Aorta (tissue), 5 donors: ENCODE measurements at regions not wholly inside any gene's neighbourhood (a gene's known extent, or its start where the extent isn't known, plus 50 kb on each side); places are given as distances from the start of the nearest gene placed in this dataset.

Experiments used
- ATAC-seq: fragments of 200-7000 bp; cut with Tn5 transposase; one replicate; pipeline ENCODE4 v1.9.1; 2022; ENCODE audit warnings: moderate library complexity; ENCODE audit not compliant: low FRiP score
- DNase-seq, 2 donors: peaks; one replicate each; pipeline ENCODE4 v3.0.0-alpha.2; 2020
- H3K27ac ChIP-seq, 2 donors: one replicate each; pipeline ENCODE4 v1.5.1; 2013; ENCODE audit warnings: low read length in 2 of 2, mild to moderate bottlenecking in 2 of 2, moderate library complexity in 2 of 2, control low read depth in 1 of 2, inconsistent platforms in 1 of 2, low read depth in 1 of 2
- H3K27me3 ChIP-seq, 2 donors: one replicate each; pipeline ENCODE4 v1.6.1; 2013; ENCODE audit warnings: control low read depth in 1 of 2, low read length in 1 of 2, mild to moderate bottlenecking in 1 of 2, moderate library complexity in 1 of 2; ENCODE audit not compliant: insufficient read depth in 2 of 2, control insufficient read depth in 1 of 2
- H3K36me3 ChIP-seq, 2 donors: one replicate each; pipeline ENCODE4 v1.6.1; 2013; ENCODE audit warnings: control low read depth in 1 of 2, low read length in 1 of 2, mild to moderate bottlenecking in 1 of 2; ENCODE audit not compliant: insufficient read depth in 2 of 2, control insufficient read depth in 1 of 2
- H3K4me1 ChIP-seq, 2 donors: one replicate each; pipeline ENCODE4 v1.6.1; 2013; ENCODE audit warnings: low read length in 2 of 2, control low read depth in 1 of 2, mild to moderate bottlenecking in 1 of 2, moderate library complexity in 1 of 2; ENCODE audit not compliant: insufficient read depth in 2 of 2, control insufficient read depth in 1 of 2
- H3K4me3 ChIP-seq, 2 donors: one replicate each; pipeline ENCODE4 v1.5.1; 2013; ENCODE audit warnings: low read length in 2 of 2, control low read depth in 1 of 2, mild to moderate bottlenecking in 1 of 2
- H3K9me3 ChIP-seq: one replicate; pipeline ENCODE4 v1.6.1; 2013; ENCODE audit warnings: mild to moderate bottlenecking, low read length; ENCODE audit not compliant: control insufficient read depth
- WGBS, 2 donors: extraction: QIAGEN DNeasy Blood & Tissue Kit; methylation state at CpG; one replicate each; pipeline ENCODE4 v1.1.7; 2013; 5-methylcytosine and 5-hydroxymethylcytosine counted together
- intact Hi-C, 2 donors: fragments of 100-400 bp; cut with DNase I; formaldehyde crosslinking; loops; one replicate each; pipeline versions ENCODE4 v1.14.2 to v1.15.0; 2022
- donor health status: healthy with polysubstance abuse.
- donor health status: Bipolar disorder and iron deficiency.
- donor health status: DM: no; HTN: no; CAD: no.
- donor health status: DM: no; HTN: no; CAD: no.
- donor health status: DM: yes; HTN: yes; CAD: no.

DNA sequence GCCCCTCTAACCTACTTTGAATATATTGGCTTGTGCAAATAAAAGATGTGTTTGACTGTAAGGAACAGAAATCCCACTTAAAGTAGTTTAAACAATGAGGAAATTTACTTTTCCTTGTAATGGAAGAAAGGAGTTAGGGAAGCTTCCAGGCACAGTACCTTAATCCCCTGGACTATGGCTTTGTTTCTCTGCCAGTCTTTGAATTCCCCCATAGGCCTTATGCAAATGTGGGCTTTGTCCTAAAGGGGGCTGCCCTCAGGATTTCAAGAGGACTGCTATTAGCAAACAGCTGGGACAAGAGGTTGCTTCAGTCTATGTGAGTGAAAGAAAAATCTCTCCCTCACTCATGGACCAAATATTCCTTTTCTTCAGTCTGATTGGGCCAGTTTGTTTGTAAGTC lies 255.1 kb upstream of the THSD7B start:
- no peaks in the 10 kb centered on the region for H3K9me3 ChIP-seq
- H3K27me3 ChIP-seq = peaks cover 0 to 2% of the 10 kb centered on the region in 2 donors
- no peak for ATAC-seq
- H3K4me1 ChIP-seq = no peaks in the 10 kb centered on the region
- no peak overlapping the region for H3K4me3 ChIP-seq
- no peak for DNase-seq
- intact Hi-C loops = no loop called here
- H3K27ac ChIP-seq = no peak overlapping the region
- no peaks in the 10 kb centered on the region for H3K36me3 ChIP-seq

DNA sequence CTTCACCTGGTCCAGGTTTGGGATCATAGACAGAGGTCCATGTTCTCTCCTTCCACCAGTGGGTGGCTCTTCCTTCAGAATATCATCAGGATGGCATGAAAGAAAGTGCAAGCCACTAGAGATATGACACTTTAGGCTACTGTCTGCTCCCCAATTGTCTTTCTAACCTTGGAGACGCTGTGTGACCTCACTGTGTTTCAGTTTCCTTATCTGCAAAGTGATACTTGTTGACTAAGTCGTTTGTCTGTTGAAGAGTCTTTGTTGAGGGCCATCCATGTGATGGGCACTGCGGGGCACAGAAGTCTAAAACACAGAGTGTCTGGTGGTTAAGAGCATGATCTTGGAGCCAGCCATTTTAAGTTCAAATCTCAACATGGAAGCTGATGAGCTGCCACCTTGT lies 259.9 kb upstream of the THSD7B start:
- ATAC-seq (no peak), DNase-seq (no peak)
- WGBS, 2 donors = 80 to 81% methylated on average over 3 of the region's 3 CpGs
- Histone ChIP-seq H3K27ac (no peak overlapping the region), H3K4me1 (no peaks in the 10 kb centered on the region), H3K4me3 (no peak overlapping the region), H3K36me3 (no peaks in the 10 kb centered on the region), H3K9me3 (no peaks in the 10 kb centered on the region), H3K27me3 (peaks cover 0 to 2% of the 10 kb centered on the region in 2 donors)
- intact Hi-C loops = no loop called here

DNA sequence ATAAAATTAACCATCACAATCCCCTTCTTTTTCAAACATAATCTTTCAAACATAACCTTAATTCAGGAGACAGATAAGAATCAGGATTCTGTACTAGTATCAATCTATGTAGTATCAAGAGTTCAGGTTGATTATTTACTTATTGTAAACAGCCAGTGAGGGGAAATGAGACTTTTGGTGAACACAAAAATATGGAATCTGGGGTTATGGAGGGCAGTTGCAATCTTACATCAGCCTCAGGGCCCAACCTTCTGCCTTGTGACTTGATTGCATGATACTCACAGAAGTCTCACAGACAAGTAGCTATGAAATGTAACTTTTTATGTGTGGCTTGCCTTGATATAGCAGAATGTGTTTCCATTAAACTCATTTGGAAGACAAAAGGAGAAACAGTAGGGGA lies 262.7 kb upstream of the THSD7B start:
- Histone ChIP-seq H3K9me3 (no peaks in the 10 kb centered on the region), H3K27me3 (no peaks in the 10 kb centered on the region), H3K27ac (no peak overlapping the region), H3K4me1 (no peaks in the 10 kb centered on the region), H3K4me3 (no peak overlapping the region), H3K36me3 (no peaks in the 10 kb centered on the region)
- intact Hi-C loops = no loop called here
- DNase-seq (no peak), ATAC-seq (no peak)

DNA sequence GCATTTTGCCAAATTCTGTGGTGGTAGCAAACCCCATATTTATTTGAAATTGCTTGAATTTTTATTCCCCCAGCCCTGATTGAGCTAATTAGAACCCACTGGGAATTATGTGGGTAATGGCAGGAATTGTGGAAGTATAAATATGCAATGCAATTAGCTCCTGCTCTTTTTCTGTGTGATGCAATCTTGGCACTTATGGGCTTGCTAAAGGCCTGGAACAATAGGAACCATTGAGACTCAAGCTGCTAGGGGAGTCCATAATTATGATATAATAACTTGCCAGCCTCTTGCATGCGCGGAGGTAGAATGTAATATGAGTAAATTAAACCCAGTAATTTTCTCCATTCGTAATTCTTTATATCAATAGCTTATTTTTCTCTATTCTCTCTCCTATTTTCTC lies 267.6 kb upstream of the THSD7B start:
- no peak overlapping the region for H3K27ac ChIP-seq
- 88 to 97% methylated on average over 3 of the region's 3 CpGs for WGBS, 2 donors
- H3K4me3 ChIP-seq = no peak overlapping the region
- H3K36me3 ChIP-seq = no peaks in the 10 kb centered on the region
- no peaks in the 10 kb centered on the region for H3K4me1 ChIP-seq
- H3K9me3 ChIP-seq = no peaks in the 10 kb centered on the region
- DNase-seq (no peak), ATAC-seq (no peak)
- H3K27me3 ChIP-seq = no peaks in the 10 kb centered on the region
- intact Hi-C loops = no loop called here

DNA sequence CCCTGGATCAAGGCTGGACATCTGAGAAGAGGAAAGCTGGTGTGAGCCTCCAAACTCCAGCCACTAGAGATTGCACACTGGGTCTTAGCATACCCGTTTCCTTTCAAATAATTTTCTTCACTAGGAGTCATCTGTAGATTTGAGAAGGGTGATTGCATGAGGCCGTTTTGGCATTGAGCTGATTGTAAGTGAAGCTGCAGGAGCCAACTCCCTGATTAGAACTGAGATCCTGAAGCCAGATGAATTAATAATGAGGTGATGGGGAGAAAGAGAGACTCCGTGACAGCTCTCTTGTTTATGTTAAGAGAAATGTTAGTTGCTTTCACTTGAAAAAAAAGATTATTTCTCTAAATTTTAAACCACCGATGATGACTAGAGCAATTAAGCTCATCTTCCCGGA lies 268.4 kb upstream of the THSD7B start:
- H3K36me3 ChIP-seq = no peaks in the 10 kb centered on the region
- H3K9me3 ChIP-seq = peaks cover under 1% of the 10 kb centered on the region
- WGBS, 2 donors = 85 to 86% methylated on average over 5 of the region's 5 CpGs
- H3K4me3 ChIP-seq = no peak overlapping the region
- no peaks in the 10 kb centered on the region for H3K4me1 ChIP-seq
- H3K27me3 ChIP-seq = no peaks in the 10 kb centered on the region
- H3K27ac ChIP-seq = no peak overlapping the region
- intact Hi-C loops = no loop called here
- ATAC-seq (no peak), DNase-seq (no peak)

DNA sequence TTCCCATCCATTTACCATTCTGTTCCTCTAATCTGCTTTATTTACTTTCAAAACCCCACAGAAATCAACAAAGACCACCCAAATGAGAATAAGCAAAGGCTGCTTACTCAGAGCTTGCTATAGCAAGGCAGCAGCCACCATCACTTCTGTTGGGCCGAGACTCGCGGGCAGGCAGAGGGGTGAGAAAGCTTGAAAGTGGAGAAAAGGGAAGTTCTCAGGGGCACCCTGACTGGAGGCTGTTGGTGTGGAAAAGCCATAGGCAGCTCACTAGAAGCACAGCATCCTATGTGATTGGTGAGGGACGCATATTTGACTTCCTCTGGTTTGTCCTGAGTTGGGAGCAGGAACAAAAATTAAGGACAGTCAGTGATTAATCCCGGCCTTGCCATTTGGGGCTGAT lies 269.7 kb upstream of the THSD7B start:
- H3K27me3 ChIP-seq = no peaks in the 10 kb centered on the region
- no peak overlapping the region for H3K4me3 ChIP-seq
- no peak for DNase-seq
- peaks cover 2% of the 10 kb centered on the region for H3K9me3 ChIP-seq
- 89 to 92% methylated on average over 5 of the region's 5 CpGs for WGBS, 2 donors
- no peak overlapping the region for H3K27ac ChIP-seq
- H3K4me1 ChIP-seq = no peaks in the 10 kb centered on the region
- ATAC-seq = no peak
- no peaks in the 10 kb centered on the region for H3K36me3 ChIP-seq
- intact Hi-C loops = no loop called here

DNA sequence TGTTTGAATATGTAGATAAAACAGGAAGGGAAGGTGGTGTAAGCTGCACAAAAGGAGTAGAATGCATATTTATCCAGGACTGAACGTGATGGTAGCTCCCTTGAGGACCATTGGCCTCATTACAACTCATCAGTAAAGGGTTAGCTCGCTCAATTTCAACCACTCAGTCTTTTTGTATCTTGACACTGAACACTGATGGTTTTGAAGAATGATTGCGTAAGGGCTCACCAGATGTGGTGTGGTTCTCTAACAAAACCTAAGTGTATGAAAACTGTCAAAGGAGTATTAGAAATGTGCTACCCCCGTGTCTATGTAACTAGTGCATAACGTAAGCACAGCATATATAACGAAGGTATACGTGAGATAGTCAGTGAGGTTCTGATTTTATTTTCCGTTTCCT lies 272.4 kb upstream of the THSD7B start:
- no peak overlapping the region for H3K4me3 ChIP-seq
- H3K27ac ChIP-seq = no peak overlapping the region
- no peaks in the 10 kb centered on the region for H3K36me3 ChIP-seq
- H3K27me3 ChIP-seq = no peaks in the 10 kb centered on the region
- WGBS, 2 donors = 68 to 70% methylated on average over 8 of the region's 8 CpGs
- H3K9me3 ChIP-seq = peaks cover 2% of the 10 kb centered on the region
- H3K4me1 ChIP-seq = no peaks in the 10 kb centered on the region
- no peak for ATAC-seq
- intact Hi-C loops = no loop called here
- DNase-seq = no peak

DNA sequence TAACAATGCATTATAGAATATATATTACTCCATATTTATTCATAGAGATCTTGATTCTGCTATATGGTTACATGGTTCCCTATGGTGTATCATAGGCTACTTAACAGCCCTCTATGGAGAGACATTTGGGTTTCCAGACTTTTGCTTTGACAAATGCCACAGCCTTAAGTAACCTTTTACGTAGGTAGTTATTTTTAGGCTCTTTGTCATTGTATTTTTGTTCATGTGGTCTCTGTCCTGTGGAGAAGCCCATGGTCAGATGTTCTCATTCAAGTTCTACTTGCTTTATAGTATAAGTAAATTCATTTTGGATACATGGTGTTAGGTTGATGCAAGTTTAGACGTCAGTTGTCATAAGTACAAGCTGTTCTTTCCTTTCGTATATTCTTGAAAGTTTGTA lies 275.2 kb upstream of the THSD7B start:
- intact Hi-C loops = no loop called here
- Histone ChIP-seq H3K9me3 (peaks cover 2% of the 10 kb centered on the region), H3K4me1 (no peaks in the 10 kb centered on the region), H3K27ac (no peak overlapping the region), H3K27me3 (no peaks in the 10 kb centered on the region), H3K36me3 (no peaks in the 10 kb centered on the region), H3K4me3 (no peak overlapping the region)
- no peak for ATAC-seq
- 89 to 90% methylated on average over 3 of the region's 3 CpGs for WGBS, 2 donors
- DNase-seq = no peak

DNA sequence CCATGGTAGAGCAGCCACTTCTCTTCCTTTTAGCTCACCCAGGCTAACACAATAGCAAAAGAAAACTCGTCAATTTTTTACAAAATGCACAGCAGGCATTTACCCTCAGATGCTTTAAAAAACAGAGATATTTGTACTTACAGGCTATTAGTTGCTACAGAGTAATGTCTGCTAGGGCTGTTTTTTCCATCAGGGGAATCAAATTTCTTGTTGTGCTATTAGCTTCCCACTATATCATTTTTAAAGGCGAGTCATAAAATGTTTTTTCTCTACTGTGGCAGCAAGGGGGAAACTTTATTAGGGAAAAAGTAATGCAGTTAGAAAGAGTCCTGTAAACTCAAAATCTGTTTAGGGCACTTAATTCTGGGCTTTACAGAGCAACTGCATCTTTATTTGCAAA lies 277.9 kb upstream of the THSD7B start:
- DNase-seq = no peak
- WGBS, 2 donors = 27 to 47% methylated on average over 2 of the region's 2 CpGs
- Histone ChIP-seq H3K27me3 (no peaks in the 10 kb centered on the region), H3K27ac (no peak overlapping the region), H3K4me3 (no peak overlapping the region), H3K36me3 (no peaks in the 10 kb centered on the region), H3K4me1 (no peaks in the 10 kb centered on the region), H3K9me3 (peaks cover 2% of the 10 kb centered on the region)
- intact Hi-C loops = no loop called here
- ATAC-seq = no peak

DNA sequence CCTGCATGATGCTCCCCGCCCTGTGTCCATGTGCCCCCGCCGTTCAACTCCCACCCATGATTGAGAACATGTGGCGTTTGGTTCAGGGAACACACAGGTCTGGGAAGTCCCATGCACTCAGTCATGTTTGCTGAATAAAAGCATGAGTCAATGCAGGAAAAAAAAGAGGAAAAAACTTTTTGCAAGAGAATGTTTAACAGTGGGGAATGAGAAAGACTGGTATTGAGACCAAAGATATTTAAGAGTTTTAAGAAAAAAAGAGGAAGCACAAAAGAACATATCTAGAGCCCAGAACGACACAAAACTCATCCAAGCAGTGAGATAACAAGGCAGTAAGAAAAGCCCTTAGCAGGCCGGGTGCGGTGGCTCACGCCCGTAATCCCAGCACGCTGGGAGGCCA lies 279.2 kb upstream of the THSD7B start:
- 88 to 90% methylated on average over 10 of the region's 10 CpGs for WGBS, 2 donors
- Histone ChIP-seq H3K36me3 (no peaks in the 10 kb centered on the region), H3K27ac (no peak overlapping the region), H3K4me1 (no peaks in the 10 kb centered on the region), H3K4me3 (no peak overlapping the region), H3K27me3 (no peaks in the 10 kb centered on the region), H3K9me3 (peaks cover 2% of the 10 kb centered on the region)
- DNase-seq (no peak), ATAC-seq (no peak)
- intact Hi-C loops = no loop called here
